Liver (tissue), 3 donors: ENCODE measurements at regions not wholly inside any gene's neighbourhood (a gene's known extent, or its start where the extent isn't known, plus 50 kb on each side); places are given as distances from the start of the nearest gene placed in this dataset.

Source experiments
- ATF3 ChIP-seq: IDR thresholded peaks from 2 replicates; pipeline ENCODE4 v1.6.1; 2016; ENCODE audit warnings: antibody characterized with exemption
- CTCF ChIP-seq: fragments of 150-350 bp; IDR thresholded peaks from 2 replicates; pipeline ENCODE4 v1.5.1; 2017; ENCODE audit warnings: improper control_type of control experiment, low read depth, low read length; ENCODE audit not compliant: missing input control
- GABPA ChIP-seq, 2 donors: IDR thresholded peaks in 1 of 2; conservative IDR thresholded peaks in 1 of 2; 2 replicates each; pipeline ENCODE4 v1.6.1; 2016; ENCODE audit warnings: antibody characterized with exemption in 2 of 2, mild to moderate bottlenecking in 1 of 2, moderate library complexity in 1 of 2
- JUND ChIP-seq, 2 donors: IDR thresholded peaks; 2 replicates each; pipeline ENCODE4 v1.6.1; 2016; ENCODE audit warnings: antibody characterized with exemption in 2 of 2
- NR2F2 ChIP-seq: IDR thresholded peaks from 2 replicates; pipeline ENCODE4 v1.6.1; 2016; ENCODE audit warnings: antibody characterized with exemption
- RAD21 ChIP-seq, 2 donors: IDR thresholded peaks; 2 replicates each; pipeline ENCODE4 v1.6.1; 2016; ENCODE audit warnings: antibody characterized with exemption in 2 of 2, mild to moderate bottlenecking in 2 of 2
- TAF1 ChIP-seq: conservative IDR thresholded peaks from 2 replicates; pipeline ENCODE4 v1.6.1; 2016; ENCODE audit warnings: antibody characterized with exemption, mild to moderate bottlenecking
- YY1 ChIP-seq: IDR thresholded peaks from 2 replicates; pipeline ENCODE4 v1.6.1; 2016; ENCODE audit warnings: antibody characterized with exemption, mild to moderate bottlenecking
- TF ChIP-seq, protein P1 (sequence below): IDR thresholded peaks from 2 replicates; pipeline ENCODE4 v1.6.1; 2016; ENCODE audit warnings: antibody characterized with exemption
- TF ChIP-seq, protein P2 (sequence below): IDR thresholded peaks from 2 replicates; pipeline ENCODE4 v1.6.1; 2016; ENCODE audit warnings: antibody characterized with exemption, mild to moderate bottlenecking
- donor health status: healthy.
- donor health status: healthy.

- TF ChIP-seq, protein P1, sequence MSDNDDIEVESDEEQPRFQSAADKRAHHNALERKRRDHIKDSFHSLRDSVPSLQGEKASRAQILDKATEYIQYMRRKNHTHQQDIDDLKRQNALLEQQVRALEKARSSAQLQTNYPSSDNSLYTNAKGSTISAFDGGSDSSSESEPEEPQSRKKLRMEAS: no peak
- TF ChIP-seq CTCF (no peak), YY1 (no peak), RAD21 (IDR thresholded peaks at IDR 0.05) (no peak), ATF3 (no peak), TAF1 (no peak), GABPA (IDR thresholded peaks at IDR 0.05 in 1 of 2, conservative IDR thresholded peaks at IDR 0.05 in 1 of 2) (no peak), JUND (IDR thresholded peaks at IDR 0.05) (no peak), NR2F2 (no peak)
- TF ChIP-seq, protein P2, sequence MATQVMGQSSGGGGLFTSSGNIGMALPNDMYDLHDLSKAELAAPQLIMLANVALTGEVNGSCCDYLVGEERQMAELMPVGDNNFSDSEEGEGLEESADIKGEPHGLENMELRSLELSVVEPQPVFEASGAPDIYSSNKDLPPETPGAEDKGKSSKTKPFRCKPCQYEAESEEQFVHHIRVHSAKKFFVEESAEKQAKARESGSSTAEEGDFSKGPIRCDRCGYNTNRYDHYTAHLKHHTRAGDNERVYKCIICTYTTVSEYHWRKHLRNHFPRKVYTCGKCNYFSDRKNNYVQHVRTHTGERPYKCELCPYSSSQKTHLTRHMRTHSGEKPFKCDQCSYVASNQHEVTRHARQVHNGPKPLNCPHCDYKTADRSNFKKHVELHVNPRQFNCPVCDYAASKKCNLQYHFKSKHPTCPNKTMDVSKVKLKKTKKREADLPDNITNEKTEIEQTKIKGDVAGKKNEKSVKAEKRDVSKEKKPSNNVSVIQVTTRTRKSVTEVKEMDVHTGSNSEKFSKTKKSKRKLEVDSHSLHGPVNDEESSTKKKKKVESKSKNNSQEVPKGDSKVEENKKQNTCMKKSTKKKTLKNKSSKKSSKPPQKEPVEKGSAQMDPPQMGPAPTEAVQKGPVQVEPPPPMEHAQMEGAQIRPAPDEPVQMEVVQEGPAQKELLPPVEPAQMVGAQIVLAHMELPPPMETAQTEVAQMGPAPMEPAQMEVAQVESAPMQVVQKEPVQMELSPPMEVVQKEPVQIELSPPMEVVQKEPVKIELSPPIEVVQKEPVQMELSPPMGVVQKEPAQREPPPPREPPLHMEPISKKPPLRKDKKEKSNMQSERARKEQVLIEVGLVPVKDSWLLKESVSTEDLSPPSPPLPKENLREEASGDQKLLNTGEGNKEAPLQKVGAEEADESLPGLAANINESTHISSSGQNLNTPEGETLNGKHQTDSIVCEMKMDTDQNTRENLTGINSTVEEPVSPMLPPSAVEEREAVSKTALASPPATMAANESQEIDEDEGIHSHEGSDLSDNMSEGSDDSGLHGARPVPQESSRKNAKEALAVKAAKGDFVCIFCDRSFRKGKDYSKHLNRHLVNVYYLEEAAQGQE: no peak
These were observed 61.6 kb upstream of the GZMB start for GRCh38 chr14:24695265-24696241.
